ENCODE measurements at regions not wholly inside any gene's neighbourhood (a gene's known extent, or its start where the extent isn't known, plus 50 kb on each side); places are given as distances from the start of the nearest gene placed in this dataset.

DNA sequence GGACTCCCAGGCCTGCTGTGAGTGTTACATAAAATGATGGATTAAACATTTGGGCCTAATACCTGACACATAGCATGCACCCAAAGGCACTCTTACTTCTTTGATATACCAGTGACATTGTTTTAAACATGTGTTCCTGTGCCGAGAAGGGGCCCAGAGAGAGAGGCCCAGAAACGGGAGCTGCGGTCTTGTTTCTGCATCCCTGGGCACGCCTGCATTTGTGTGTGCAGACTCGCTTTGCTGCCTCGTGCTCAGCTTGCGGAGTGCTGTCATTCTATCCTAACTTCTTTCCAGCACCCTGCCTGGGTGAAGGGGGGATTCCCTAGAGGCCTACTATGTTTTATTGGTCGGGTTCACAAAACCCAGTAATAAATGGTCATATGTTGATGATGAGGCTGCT, 666.2 kb upstream of the HS6ST1 start:
- no peak for DNase-seq
- intact Hi-C loops (cut with DNase I) = no loop called here
- no peak overlapping the region for H3K27ac ChIP-seq

DNA sequence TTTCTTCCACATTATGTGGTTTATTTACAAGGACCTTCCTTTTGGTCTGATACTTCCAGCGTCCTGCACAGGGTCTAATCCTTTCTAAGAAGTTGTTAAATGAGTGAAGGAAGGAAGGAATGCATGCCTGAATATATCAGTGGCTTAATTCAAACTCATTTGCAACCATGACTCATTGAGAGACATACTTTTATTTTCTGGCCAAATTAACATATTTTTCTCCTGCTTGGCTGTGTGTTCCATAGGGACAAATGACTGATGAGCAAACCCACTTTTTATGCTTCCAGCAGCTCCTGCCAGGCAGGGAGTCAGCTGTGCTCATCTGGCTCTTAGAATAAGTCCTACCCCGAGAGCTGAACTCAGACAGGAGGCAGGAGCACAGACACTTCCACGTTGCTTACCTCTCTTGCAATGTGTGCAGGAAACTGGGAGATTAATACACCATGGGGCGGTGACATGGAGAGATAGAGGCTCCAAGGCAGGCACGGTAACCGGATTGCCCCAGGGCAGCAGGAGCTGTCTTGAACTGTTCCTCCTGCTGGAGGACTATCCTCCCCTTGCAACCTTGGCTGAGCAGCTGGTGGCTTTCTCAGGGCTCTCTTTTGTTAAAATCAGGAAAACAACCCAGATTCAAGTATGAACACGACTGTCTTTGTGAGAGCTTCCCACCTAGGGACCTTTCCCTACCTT, 667.5 kb upstream of the HS6ST1 start:
- H3K4me3 ChIP-seq (replicated peaks in 1 of 3) = no peak overlapping the region
- 55 to 57% methylated on average over 6 to 7 of the region's 7 CpGs for WGBS, 2 donors
- no peaks in the 10 kb centered on the region for H3K36me3 ChIP-seq
- no peak overlapping the region for H3K27ac ChIP-seq
- intact Hi-C loops (cut with DNase I) = no loop called here
- no peaks in the 10 kb centered on the region for H3K27me3 ChIP-seq
- no peak for TF ChIP-seq POLR2A (IDR thresholded peaks at IDR 0.05)
- TF ChIP-seq, protein P1, sequence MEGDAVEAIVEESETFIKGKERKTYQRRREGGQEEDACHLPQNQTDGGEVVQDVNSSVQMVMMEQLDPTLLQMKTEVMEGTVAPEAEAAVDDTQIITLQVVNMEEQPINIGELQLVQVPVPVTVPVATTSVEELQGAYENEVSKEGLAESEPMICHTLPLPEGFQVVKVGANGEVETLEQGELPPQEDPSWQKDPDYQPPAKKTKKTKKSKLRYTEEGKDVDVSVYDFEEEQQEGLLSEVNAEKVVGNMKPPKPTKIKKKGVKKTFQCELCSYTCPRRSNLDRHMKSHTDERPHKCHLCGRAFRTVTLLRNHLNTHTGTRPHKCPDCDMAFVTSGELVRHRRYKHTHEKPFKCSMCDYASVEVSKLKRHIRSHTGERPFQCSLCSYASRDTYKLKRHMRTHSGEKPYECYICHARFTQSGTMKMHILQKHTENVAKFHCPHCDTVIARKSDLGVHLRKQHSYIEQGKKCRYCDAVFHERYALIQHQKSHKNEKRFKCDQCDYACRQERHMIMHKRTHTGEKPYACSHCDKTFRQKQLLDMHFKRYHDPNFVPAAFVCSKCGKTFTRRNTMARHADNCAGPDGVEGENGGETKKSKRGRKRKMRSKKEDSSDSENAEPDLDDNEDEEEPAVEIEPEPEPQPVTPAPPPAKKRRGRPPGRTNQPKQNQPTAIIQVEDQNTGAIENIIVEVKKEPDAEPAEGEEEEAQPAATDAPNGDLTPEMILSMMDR (IDR thresholded peaks at IDR 0.05) = no peak
- no peak for DNase-seq
- H3K9me3 ChIP-seq = no peaks in the 10 kb centered on the region
- no peaks in the 10 kb centered on the region for H3K4me1 ChIP-seq

More for the DNA sequence above, 666.2 kb upstream of the HS6ST1 start:
- H3K4me1 ChIP-seq = no peaks in the 10 kb centered on the region
- no peaks in the 10 kb centered on the region for H3K36me3 ChIP-seq
- H3K27me3 ChIP-seq = no peaks in the 10 kb centered on the region
- TF ChIP-seq, protein P1 (IDR thresholded peaks at IDR 0.05) = no peak
- no peak for TF ChIP-seq POLR2A (IDR thresholded peaks at IDR 0.05)
- WGBS, 2 donors = 91 to 93% methylated on average over 8 of the region's 8 CpGs
- H3K9me3 ChIP-seq = no peaks in the 10 kb centered on the region
- H3K4me3 ChIP-seq (replicated peaks in 1 of 3) = no peak overlapping the region

DNA sequence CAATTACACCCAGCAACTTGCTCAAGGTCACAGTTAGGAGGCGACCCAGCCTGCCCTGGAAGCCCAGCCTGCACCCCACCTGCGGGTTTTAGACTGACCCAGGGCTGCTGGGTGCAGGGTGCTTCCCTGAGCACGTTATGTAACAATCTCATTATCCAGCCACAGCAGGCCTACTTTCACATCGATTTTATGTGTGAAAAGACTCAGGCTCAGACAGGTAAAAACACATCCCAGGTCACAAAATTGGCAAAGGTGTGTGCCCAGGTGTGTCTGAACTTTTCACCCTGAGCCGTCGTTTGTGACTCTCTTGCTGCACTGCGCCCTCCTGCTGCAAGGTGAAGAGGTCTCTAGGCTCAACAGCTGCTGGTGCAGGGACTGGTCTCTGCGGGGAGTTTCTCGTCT, 668.2 kb upstream of the HS6ST1 start:
- no peaks in the 10 kb centered on the region for H3K4me1 ChIP-seq
- TF ChIP-seq POLR2A (IDR thresholded peaks at IDR 0.05) = no peak
- TF ChIP-seq, protein P1 (IDR thresholded peaks at IDR 0.05) = no peak
- intact Hi-C loops (cut with DNase I) = no loop called here
- H3K27me3 ChIP-seq = no peaks in the 10 kb centered on the region
- WGBS, 2 donors = 74 to 95% methylated on average over 8 to 9 of the region's 9 CpGs
- H3K4me3 ChIP-seq (replicated peaks in 1 of 3) = no peak overlapping the region
- H3K27ac ChIP-seq = no peak overlapping the region
- H3K36me3 ChIP-seq = no peaks in the 10 kb centered on the region
- no peaks in the 10 kb centered on the region for H3K9me3 ChIP-seq
- DNase-seq = no peak

DNA sequence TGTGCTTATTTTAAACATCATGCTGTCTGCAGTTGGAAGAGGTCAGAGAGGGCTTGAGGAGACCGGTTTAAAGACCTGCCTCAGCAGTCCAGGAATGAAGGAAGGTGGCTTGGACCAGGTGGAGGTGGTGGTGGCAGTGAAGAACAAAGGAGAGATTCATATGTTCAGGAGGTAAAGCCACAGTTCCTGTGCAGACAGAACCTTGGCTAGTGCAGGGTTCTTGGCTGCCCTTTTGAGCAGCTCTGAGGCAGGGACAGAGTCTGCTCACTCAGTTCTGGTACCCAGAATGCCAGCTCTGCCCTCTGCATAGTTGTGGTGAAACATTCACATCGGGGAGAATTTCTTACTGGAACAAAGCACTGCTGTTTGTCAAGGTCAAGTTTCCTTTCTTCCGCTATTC, 669.7 kb upstream of the HS6ST1 start:
- no peaks in the 10 kb centered on the region for H3K36me3 ChIP-seq
- no peaks in the 10 kb centered on the region for H3K9me3 ChIP-seq
- no peak overlapping the region for H3K4me3 ChIP-seq (replicated peaks in 1 of 3)
- no peaks in the 10 kb centered on the region for H3K27me3 ChIP-seq
- TF ChIP-seq, protein P1 (IDR thresholded peaks at IDR 0.05) = no peak
- TF ChIP-seq POLR2A (IDR thresholded peaks at IDR 0.05) = no peak
- WGBS, 2 donors = 74 to 85% methylated on average over 3 of the region's 3 CpGs
- no peak overlapping the region for H3K27ac ChIP-seq
- no peaks in the 10 kb centered on the region for H3K4me1 ChIP-seq
- intact Hi-C loops (cut with DNase I) = no loop called here
- no peak for DNase-seq

DNA sequence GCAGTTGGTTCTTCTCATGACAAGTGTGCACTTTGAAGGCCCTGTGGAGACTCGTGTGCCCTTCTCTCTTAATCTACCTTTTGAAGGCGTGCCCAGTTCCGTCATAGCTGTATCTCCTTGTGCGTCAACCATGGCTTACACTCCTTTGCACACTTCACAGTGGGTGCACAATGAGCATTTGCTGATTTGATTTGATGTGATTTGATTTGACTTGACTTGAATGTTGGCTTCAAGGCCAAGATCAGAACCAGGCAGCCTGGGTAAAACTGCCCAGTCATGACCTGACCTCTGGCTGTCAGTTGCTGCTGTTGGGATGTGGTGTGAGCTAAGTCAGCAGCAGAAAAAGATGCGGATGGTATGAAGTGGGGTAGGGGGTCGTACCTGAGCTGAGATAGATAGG, 670.3 kb upstream of the HS6ST1 start:
- WGBS, 2 donors = 89 to 92% methylated on average over 6 of the region's 6 CpGs
- TF ChIP-seq POLR2A (IDR thresholded peaks at IDR 0.05) = no peak
- TF ChIP-seq, protein P1 (IDR thresholded peaks at IDR 0.05) = no peak
- intact Hi-C loops (cut with DNase I) = no loop called here
- H3K27ac ChIP-seq = no peak overlapping the region
- no peak for DNase-seq
- no peaks in the 10 kb centered on the region for H3K27me3 ChIP-seq
- H3K9me3 ChIP-seq = no peaks in the 10 kb centered on the region
- no peak overlapping the region for H3K4me3 ChIP-seq (replicated peaks in 1 of 3)
- H3K36me3 ChIP-seq = no peaks in the 10 kb centered on the region
- H3K4me1 ChIP-seq = no peaks in the 10 kb centered on the region

Measured in thyroid gland (tissue), 4 donors.